Endodermal cell (in vitro differentiated cells): ENCODE measurements at regions not wholly inside any gene's neighbourhood (a gene's known extent, or its start where the extent isn't known, plus 50 kb on each side); places are given as distances from the start of the nearest gene placed in this dataset.

ENCODE experiments used
- DNase-seq: peaks from one replicate; pipeline ENCODE4 v3.0.0-alpha.2; 2017
- H3K27ac ChIP-seq: 2 replicates; pipeline ENCODE4 v1.5.1; 2013; ENCODE audit warnings: mild to moderate bottlenecking, low read depth, low read length, moderate library complexity
- H3K27me3 ChIP-seq: 2 replicates; pipeline ENCODE4 v1.6.1; 2013; ENCODE audit warnings: mild to moderate bottlenecking, low read length, moderate library complexity; ENCODE audit not compliant: insufficient read depth, control insufficient read depth, poor library complexity, severe bottlenecking
- H3K36me3 ChIP-seq: 2 replicates; pipeline ENCODE4 v1.7.0; 2013; ENCODE audit warnings: mild to moderate bottlenecking, low read length, moderate library complexity; ENCODE audit not compliant: control insufficient read depth, insufficient read depth
- H3K4me1 ChIP-seq: one replicate; pipeline ENCODE4 v1.7.0; 2013; ENCODE audit warnings: low read length; ENCODE audit not compliant: control insufficient read depth, insufficient read depth
- H3K4me3 ChIP-seq: 2 replicates; pipeline ENCODE4 v1.5.1; 2013; ENCODE audit warnings: mild to moderate bottlenecking, low read length, moderate library complexity
- H3K9ac ChIP-seq: 2 replicates; pipeline ENCODE4 v1.6.1; 2013; ENCODE audit warnings: mild to moderate bottlenecking, low read length, moderate library complexity; ENCODE audit not compliant: poor library complexity, severe bottlenecking; ENCODE audit errors: extremely low read depth
- H3K9me3 ChIP-seq: 2 replicates; pipeline ENCODE4 v1.6.1; 2013; ENCODE audit warnings: mild to moderate bottlenecking, low read length, moderate library complexity; ENCODE audit not compliant: control insufficient read depth
- H3K27ac Mint-ChIP-seq: 2 replicates; pipeline ENCODE4 v1.8.0; 2020; ENCODE audit warnings: mixed read lengths
- H3K27me3 Mint-ChIP-seq: 2 replicates; pipeline ENCODE4 v1.8.0; 2021; ENCODE audit warnings: mild to moderate bottlenecking, mixed read lengths; ENCODE audit not compliant: insufficient read depth
- H3K36me3 Mint-ChIP-seq: 2 replicates; pipeline ENCODE4 v1.8.0; 2020; ENCODE audit warnings: low read depth, mixed read lengths
- H3K4me1 Mint-ChIP-seq: 2 replicates; pipeline ENCODE4 v1.8.0; 2020; ENCODE audit warnings: mixed read lengths
- H3K4me3 Mint-ChIP-seq: 2 replicates; pipeline ENCODE4 v1.8.0; 2020; ENCODE audit warnings: mild to moderate bottlenecking, moderate library complexity, mixed read lengths
- H3K9me3 Mint-ChIP-seq: 2 replicates; pipeline ENCODE4 v1.8.0; 2020; ENCODE audit warnings: mild to moderate bottlenecking, mixed read lengths
- CTCF ChIP-seq: fragments of 200-600 bp; sonication (generic); conservative IDR thresholded peaks from 2 replicates; pipeline ENCODE4 v1.5.0; 2021; ENCODE audit warnings: antibody characterized with exemption, mild to moderate bottlenecking
- WGBS, 2 experiments: methylation state at CpG; one replicate each; pipeline versions ENCODE4 v1.1.5 to v1.1.7; 2013; ENCODE audit warnings: missing lambda C conversion rate in 2 of 2, mixed read lengths in 1 of 2; ENCODE audit not compliant: insufficient coverage in 1 of 2, insufficient read length in 1 of 2; 5-methylcytosine and 5-hydroxymethylcytosine counted together

GRCh38 chr11:71355281-71355680 is 92.9 kb downstream of the DHCR7 start:
- Mint-ChIP-seq H3K4me3 (no peak overlapping the region), H3K9me3 (no peaks in the 10 kb centered on the region)
- TF ChIP-seq CTCF: no peak

GRCh38 chr11:71354394-71355105 is 93.6 kb downstream of the DHCR7 start:
- Mint-ChIP-seq H3K27ac (no peak overlapping the region), H3K9me3 (no peaks in the 10 kb centered on the region)
- H3K4me1 ChIP-seq: no peaks in the 10 kb centered on the region

More at GRCh38 chr11:71355281-71355680, 92.9 kb downstream of the DHCR7 start:
- no peak overlapping the region for H3K27ac ChIP-seq
- H3K27me3 Mint-ChIP-seq: peaks cover 21% of the 10 kb centered on the region
- no peak overlapping the region for H3K4me3 ChIP-seq
- peaks cover 20% of the 10 kb centered on the region for H3K27me3 ChIP-seq
- H3K36me3 ChIP-seq: no peaks in the 10 kb centered on the region
- no peaks in the 10 kb centered on the region for H3K9me3 ChIP-seq
- no peaks in the 10 kb centered on the region for H3K4me1 Mint-ChIP-seq
- no peak overlapping the region for H3K27ac Mint-ChIP-seq
- no peaks in the 10 kb centered on the region for H3K36me3 Mint-ChIP-seq
- WGBS, 2 experiments: 89 to 96% methylated on average over 2 of the region's 2 CpGs
- no peak for DNase-seq
- H3K9ac ChIP-seq: no peak overlapping the region
- H3K4me1 ChIP-seq: no peaks in the 10 kb centered on the region

GRCh38 chr11:71352748-71353147 is 95.4 kb downstream of the DHCR7 start:
- peaks cover 12% of the 10 kb centered on the region for H3K27me3 Mint-ChIP-seq
- no peak overlapping the region for H3K4me3 Mint-ChIP-seq
- H3K27me3 ChIP-seq: peaks cover 12% of the 10 kb centered on the region
- H3K27ac Mint-ChIP-seq: no peak overlapping the region
- no peak overlapping the region for H3K9ac ChIP-seq
- TF ChIP-seq CTCF: no peak
- H3K4me1 Mint-ChIP-seq: no peaks in the 10 kb centered on the region
- no peaks in the 10 kb centered on the region for H3K36me3 Mint-ChIP-seq
- H3K9me3 Mint-ChIP-seq: peaks cover 6% of the 10 kb centered on the region
- no peaks in the 10 kb centered on the region for H3K36me3 ChIP-seq
- no peaks in the 10 kb centered on the region for H3K9me3 ChIP-seq
- DNase-seq: no peak
- no peak overlapping the region for H3K4me3 ChIP-seq
- no peak overlapping the region for H3K27ac ChIP-seq
- no peaks in the 10 kb centered on the region for H3K4me1 ChIP-seq
- 88 to 90% methylated on average over 5 to 6 of the region's 6 CpGs for WGBS, 2 experiments

More at GRCh38 chr11:71354394-71355105, 93.6 kb downstream of the DHCR7 start:
- Histone ChIP-seq H3K9me3 (no peaks in the 10 kb centered on the region), H3K27me3 (peaks cover 15% of the 10 kb centered on the region), H3K36me3 (no peaks in the 10 kb centered on the region), H3K9ac (no peak overlapping the region), H3K27ac (no peak overlapping the region), H3K4me3 (no peak overlapping the region)
- Mint-ChIP-seq H3K4me1 (no peaks in the 10 kb centered on the region), H3K36me3 (no peaks in the 10 kb centered on the region), H3K27me3 (peaks cover 17% of the 10 kb centered on the region), H3K4me3 (no peak overlapping the region)
- 88 to 94% methylated on average over 4 of the region's 4 CpGs for WGBS, 2 experiments
- TF ChIP-seq CTCF: no peak
- no peak for DNase-seq
